Pancreas (tissue), 10 donors: ENCODE measurements at regions not wholly inside any gene's neighbourhood (a gene's known extent, or its start where the extent isn't known, plus 50 kb on each side); places are given as distances from the start of the nearest gene placed in this dataset.

Experiments used
- ATAC-seq, 4 donors: fragments of 200-7000 bp; cut with Tn5 transposase; one replicate each; pipeline versions ENCODE4 v1.8.0 to v1.9.1; 2020; ENCODE audit warnings: mild to moderate bottlenecking in 4 of 4, moderate library complexity in 4 of 4
- DNase-seq, 6 donors: peaks; one replicate each; pipeline ENCODE4 v3.0.0-alpha.2; 2020
- FAIRE-seq: peaks from 2 replicates; lab custom pipeline; 2012; peaks lifted over from hg19 to GRCh38; lab: Jason Lieb, UNC
- H3K27ac ChIP-seq, 4 donors: fragments of 200-600 bp; sonication (generic); 1 replicate in 3 of 4; 2 replicates in 1 of 4; pipeline versions ENCODE4 v1.5.0 to v1.8.0; 2020
- H3K27me3 ChIP-seq, 4 donors: fragments of 200-600 bp; one replicate each; pipeline ENCODE4 v1.8.0; 2021
- H3K36me3 ChIP-seq, 3 donors: fragments of 200-600 bp; sonication (generic) in 1 of 3; one replicate each; pipeline versions ENCODE4 v1.5.0 to v1.8.0; 2020 to 2021
- H3K4me1 ChIP-seq, 3 donors: fragments of 200-600 bp; one replicate each; pipeline ENCODE4 v1.8.0; 2021
- H3K4me3 ChIP-seq, 4 donors: fragments of 200-600 bp; sonication (generic) in 2 of 4; one replicate each; pipeline versions ENCODE4 v1.5.0 to v1.8.0; 2020 to 2021
- H3K9me3 ChIP-seq, 4 donors: fragments of 200-600 bp; one replicate each; pipeline ENCODE4 v1.8.0; 2021
- WGBS, 2 donors: extraction: QIAGEN DNeasy Blood & Tissue Kit; methylation state at CpG; one replicate each; pipeline ENCODE4 v1.1.7; 2013; 5-methylcytosine and 5-hydroxymethylcytosine counted together
- intact Hi-C, 3 donors: fragments of 100-400 bp; cut with DNase I; formaldehyde crosslinking; loops; one replicate each; pipeline versions ENCODE4 v1.11.1 to v1.14.2; 2022
- TF ChIP-seq, protein P1 (sequence below), 4 donors: fragments of 200-600 bp; sonication (generic) in 3 of 4; IDR thresholded peaks; one replicate each; pipeline versions ENCODE4 v1.5.0 to v1.8.0; 2021; ENCODE audit warnings: antibody characterized with exemption in 4 of 4
- donor health status: healthy with polysubstance abuse.
- donor health status: DM: no; HTN: no; CAD: no; lungs with moderate emphysema.
- donor health status: DM: no; HTN: no; CAD: no.
- donor health status: control.
- donor health status: control.
- donor health status: Bipolar disorder and iron deficiency.
- donor health status: DM: yes; HTN: yes; CAD: no.
- donor health status: DM: no; HTN: no; CAD: no.
- donor health status: DM: no; HTN: no; CAD: no.
- donor health status: DM: yes; HTN: yes; CAD: no.

DNA sequence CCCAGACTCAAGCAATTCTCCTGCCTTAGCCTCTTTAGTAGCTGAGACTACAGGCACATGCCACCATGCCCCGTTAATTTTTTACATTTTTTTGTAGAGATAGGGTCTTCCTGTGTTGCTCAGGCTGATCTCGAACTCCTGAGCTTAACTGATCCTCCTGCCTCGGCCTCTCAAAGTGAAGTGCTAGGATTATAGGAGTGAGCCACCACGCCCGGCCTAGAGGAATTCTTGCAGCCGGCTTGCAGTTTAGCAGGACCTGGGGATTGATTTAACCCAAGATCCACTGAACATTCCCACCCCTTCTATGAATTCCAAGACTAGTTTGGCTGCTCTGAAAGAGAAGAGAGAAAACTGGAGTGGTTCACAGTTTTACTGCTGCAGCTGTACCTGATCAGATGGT lies 63.3 kb upstream of the TNRC6B start:
- intact Hi-C loops, result no loop called here
- no peak for DNase-seq
- Histone ChIP-seq H3K36me3 (no peaks in the 10 kb centered on the region), H3K4me1 (peaks cover 8 to 14% (median 13%) of the 10 kb centered on the region in 3 donors), H3K27ac (no peak overlapping the region), H3K9me3 (no peaks in the 10 kb centered on the region), H3K4me3 (no peak overlapping the region), H3K27me3 (no peaks in the 10 kb centered on the region)
- TF ChIP-seq, protein P1, sequence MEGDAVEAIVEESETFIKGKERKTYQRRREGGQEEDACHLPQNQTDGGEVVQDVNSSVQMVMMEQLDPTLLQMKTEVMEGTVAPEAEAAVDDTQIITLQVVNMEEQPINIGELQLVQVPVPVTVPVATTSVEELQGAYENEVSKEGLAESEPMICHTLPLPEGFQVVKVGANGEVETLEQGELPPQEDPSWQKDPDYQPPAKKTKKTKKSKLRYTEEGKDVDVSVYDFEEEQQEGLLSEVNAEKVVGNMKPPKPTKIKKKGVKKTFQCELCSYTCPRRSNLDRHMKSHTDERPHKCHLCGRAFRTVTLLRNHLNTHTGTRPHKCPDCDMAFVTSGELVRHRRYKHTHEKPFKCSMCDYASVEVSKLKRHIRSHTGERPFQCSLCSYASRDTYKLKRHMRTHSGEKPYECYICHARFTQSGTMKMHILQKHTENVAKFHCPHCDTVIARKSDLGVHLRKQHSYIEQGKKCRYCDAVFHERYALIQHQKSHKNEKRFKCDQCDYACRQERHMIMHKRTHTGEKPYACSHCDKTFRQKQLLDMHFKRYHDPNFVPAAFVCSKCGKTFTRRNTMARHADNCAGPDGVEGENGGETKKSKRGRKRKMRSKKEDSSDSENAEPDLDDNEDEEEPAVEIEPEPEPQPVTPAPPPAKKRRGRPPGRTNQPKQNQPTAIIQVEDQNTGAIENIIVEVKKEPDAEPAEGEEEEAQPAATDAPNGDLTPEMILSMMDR (IDR thresholded peaks at IDR 0.05), result no peak
- FAIRE-seq, result no peak
- 81 to 83% methylated on average over 6 of the region's 6 CpGs for WGBS, 2 donors
- ATAC-seq, result no peak

GRCh38 chr22:40116496-40117200 lies 61.1 kb upstream of the TNRC6B start:
- whole genome bisulfite sequencing, 2 donors, result 93 to 95% methylated on average over 4 of the region's 4 CpGs
- FAIRE-seq (no peak), DNase-seq (no peak), ATAC-seq (no peak)
- Histone ChIP-seq H3K27ac (no peak overlapping the region), H3K27me3 (no peaks in the 10 kb centered on the region), H3K4me3 (no peak overlapping the region), H3K9me3 (no peaks in the 10 kb centered on the region), H3K4me1 (no peaks in the 10 kb centered on the region), H3K36me3 (no peaks in the 10 kb centered on the region)
- TF ChIP-seq, protein P1 (IDR thresholded peaks at IDR 0.05), result no peak
- intact Hi-C loops, result no loop called here

DNA sequence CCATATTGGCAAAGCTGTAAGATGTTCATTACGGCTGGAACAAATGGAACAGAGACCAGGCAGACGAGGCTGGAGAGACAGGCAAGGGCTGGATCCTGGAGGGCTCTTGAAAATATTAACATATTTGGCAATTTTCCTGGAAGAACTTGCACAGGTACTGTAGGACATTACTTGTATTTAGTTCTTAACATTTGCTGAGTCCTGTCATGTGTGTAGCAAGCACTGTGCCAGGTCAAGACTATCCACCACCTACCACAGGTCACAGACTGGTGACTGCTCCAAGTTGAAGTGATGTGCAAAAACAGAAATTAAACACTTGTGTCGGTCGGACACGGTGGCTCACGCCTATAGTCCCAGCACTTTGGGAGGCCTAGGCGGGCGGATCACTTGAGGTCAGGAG lies 58.7 kb upstream of the TNRC6B start:
- Histone ChIP-seq H3K4me3 (no peak overlapping the region), H3K4me1 (no peaks in the 10 kb centered on the region), H3K36me3 (no peaks in the 10 kb centered on the region), H3K9me3 (no peaks in the 10 kb centered on the region), H3K27me3 (no peaks in the 10 kb centered on the region), H3K27ac (no peak overlapping the region)
- WGBS, 2 donors, result 94 to 99% methylated on average over 8 of the region's 8 CpGs
- no peak for ATAC-seq
- no peak for DNase-seq
- TF ChIP-seq, protein P1 (IDR thresholded peaks at IDR 0.05), result no peak
- intact Hi-C loops, result no loop called here
- FAIRE-seq, result no peak

DNA sequence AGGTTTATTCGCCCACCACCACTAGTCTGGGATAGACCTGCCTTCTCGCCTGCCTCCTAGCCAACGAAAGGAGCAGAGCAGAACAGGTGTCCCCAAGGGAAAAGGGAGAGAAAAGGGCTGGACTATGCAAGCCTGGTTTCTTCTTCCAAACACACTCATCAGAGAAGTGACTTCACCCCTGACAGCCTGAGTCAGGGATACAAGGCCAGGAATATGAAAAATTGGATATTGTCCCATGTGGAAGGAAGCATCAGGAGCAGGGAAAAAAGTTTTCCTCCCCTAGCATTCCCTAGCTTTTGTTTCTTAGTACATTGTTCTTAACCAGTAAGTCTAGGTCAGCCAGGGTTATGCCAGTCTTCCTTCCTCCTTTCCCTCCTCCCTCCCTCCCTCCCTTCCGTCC lies 56.9 kb upstream of the TNRC6B start:
- Histone ChIP-seq H3K27ac (no peak overlapping the region), H3K27me3 (no peaks in the 10 kb centered on the region), H3K4me1 (no peaks in the 10 kb centered on the region), H3K36me3 (no peaks in the 10 kb centered on the region), H3K4me3 (no peak overlapping the region), H3K9me3 (no peaks in the 10 kb centered on the region)
- FAIRE-seq, result no peak
- DNase-seq, result no peak
- TF ChIP-seq, protein P1 (IDR thresholded peaks at IDR 0.05), result no peak
- ATAC-seq, result peak in 2 of 4 donors; percentile 11 to 21
- 86 to 89% methylated on average over 4 of the region's 4 CpGs for WGBS, 2 donors
- intact Hi-C loops, result no loop called here

DNA sequence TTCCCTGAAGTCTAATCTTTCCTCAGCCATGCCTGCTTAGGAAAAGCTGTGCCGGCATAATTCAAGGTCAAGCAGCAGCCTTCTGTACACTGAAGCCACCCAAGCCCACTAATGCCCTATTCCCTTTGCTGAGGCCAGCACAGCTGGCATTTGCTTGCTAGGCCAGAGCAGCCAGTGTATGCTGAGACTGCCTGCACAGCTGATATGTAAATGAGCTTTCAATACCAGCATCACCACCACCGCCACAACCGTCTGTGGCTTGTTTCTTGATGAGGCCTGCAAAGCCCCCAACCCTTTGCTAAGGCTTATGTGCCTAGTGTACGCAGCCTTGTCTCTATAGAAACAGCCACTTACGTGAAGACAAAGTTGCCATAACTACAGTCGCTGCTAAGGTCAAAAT lies 56.3 kb upstream of the TNRC6B start:
- DNase-seq (no peak), FAIRE-seq (no peak), ATAC-seq (peak in 3 of 4 donors; percentile 54 to 78 (median 75))
- 76 to 80% methylated on average over 6 of the region's 6 CpGs for WGBS, 2 donors
- Histone ChIP-seq H3K27me3 (no peaks in the 10 kb centered on the region), H3K9me3 (no peaks in the 10 kb centered on the region), H3K27ac (peak overlapping the region in 1 of 4 donors; percentile 8), H3K36me3 (no peaks in the 10 kb centered on the region), H3K4me3 (no peak overlapping the region), H3K4me1 (no peaks in the 10 kb centered on the region)
- intact Hi-C loops, result no loop called here
- TF ChIP-seq, protein P1 (IDR thresholded peaks at IDR 0.05), result no peak
